ENCODE measurements at regions not wholly inside any gene's neighbourhood (a gene's known extent, or its start where the extent isn't known, plus 50 kb on each side); places are given as distances from the start of the nearest gene placed in this dataset.

DNA sequence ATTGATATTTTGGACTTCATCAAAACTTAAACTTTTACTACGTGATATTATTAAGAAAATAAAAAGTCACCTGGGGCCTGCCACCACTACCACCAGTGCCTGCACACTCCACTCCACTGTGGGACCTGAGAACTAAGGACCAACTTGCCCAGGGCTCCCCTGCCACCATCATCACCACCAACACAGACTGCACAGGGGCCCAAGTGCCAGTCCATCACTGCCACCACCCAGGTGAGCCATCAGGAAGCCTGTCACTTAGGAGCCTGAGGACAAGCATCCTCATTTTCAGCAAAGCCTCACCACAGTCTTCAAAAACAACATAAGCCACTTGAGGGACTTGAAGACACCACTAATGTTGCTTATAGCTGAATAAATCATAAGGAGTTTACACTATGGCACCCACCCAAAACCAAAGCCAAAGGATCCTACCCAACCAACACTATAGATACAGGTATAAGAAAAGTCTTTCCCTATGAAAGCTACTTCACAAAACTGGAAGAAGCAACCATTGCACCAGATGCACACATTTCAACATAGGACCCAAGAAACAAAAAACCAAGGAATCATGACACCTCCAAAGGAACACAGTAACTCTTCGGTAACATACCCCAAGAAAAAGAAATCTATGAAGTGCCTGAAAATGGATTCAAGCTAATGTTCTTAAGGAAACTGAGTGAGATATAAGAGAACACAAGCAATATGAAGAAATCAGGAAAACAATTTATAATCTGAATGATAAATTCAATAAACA is 73.6 kb upstream of the GNAZ start:
- no peak for DNase-seq (ENCODE audit: low spot score)
- no TSS peak for BruUV-seq (replicated peaks)
- TF ChIP-seq EZH2 (IDR thresholded peaks at IDR 0.05; ENCODE audit: borderline replicate concordance, low read depth, low read length, poor library complexity, severe bottlenecking) = no peak
- TF ChIP-seq, protein P1, sequence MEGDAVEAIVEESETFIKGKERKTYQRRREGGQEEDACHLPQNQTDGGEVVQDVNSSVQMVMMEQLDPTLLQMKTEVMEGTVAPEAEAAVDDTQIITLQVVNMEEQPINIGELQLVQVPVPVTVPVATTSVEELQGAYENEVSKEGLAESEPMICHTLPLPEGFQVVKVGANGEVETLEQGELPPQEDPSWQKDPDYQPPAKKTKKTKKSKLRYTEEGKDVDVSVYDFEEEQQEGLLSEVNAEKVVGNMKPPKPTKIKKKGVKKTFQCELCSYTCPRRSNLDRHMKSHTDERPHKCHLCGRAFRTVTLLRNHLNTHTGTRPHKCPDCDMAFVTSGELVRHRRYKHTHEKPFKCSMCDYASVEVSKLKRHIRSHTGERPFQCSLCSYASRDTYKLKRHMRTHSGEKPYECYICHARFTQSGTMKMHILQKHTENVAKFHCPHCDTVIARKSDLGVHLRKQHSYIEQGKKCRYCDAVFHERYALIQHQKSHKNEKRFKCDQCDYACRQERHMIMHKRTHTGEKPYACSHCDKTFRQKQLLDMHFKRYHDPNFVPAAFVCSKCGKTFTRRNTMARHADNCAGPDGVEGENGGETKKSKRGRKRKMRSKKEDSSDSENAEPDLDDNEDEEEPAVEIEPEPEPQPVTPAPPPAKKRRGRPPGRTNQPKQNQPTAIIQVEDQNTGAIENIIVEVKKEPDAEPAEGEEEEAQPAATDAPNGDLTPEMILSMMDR (conservative IDR thresholded peaks at IDR 0.05; ENCODE audit: low read depth, low read length) = no peak
- H3K27me3 ChIP-seq (replicated peaks; ENCODE audit: insufficient read depth, low read depth, low read length, poor library complexity) = no peaks in the 10 kb centered on the region
- intact Hi-C loops (cut with micrococcal nuclease; ENCODE audit: unreplicated experiment) = no loop called here
- ChIA-PET POLR2A (ENCODE audit: low non-redundant PET) (no interaction called here), CTCF (no interaction called here)
- H3K27ac ChIP-seq (ENCODE audit: low read depth, low read length, poor library complexity, severe bottlenecking) = no peak overlapping the region
- H3K4me3 ChIP-seq (ENCODE audit: low read depth, low read length, poor library complexity, severe bottlenecking) = no peak overlapping the region
- H3K36me3 ChIP-seq (ENCODE audit: insufficient read depth, low read length, poor library complexity, severe bottlenecking) = no peaks in the 10 kb centered on the region
- H3K9me3 ChIP-seq (ENCODE audit: low read depth, low read length, poor library complexity, severe bottlenecking) = peaks cover 8% of the 10 kb centered on the region
- H3K4me1 ChIP-seq (ENCODE audit: insufficient read depth, low read length, poor library complexity, severe bottlenecking) = no peaks in the 10 kb centered on the region

DNA sequence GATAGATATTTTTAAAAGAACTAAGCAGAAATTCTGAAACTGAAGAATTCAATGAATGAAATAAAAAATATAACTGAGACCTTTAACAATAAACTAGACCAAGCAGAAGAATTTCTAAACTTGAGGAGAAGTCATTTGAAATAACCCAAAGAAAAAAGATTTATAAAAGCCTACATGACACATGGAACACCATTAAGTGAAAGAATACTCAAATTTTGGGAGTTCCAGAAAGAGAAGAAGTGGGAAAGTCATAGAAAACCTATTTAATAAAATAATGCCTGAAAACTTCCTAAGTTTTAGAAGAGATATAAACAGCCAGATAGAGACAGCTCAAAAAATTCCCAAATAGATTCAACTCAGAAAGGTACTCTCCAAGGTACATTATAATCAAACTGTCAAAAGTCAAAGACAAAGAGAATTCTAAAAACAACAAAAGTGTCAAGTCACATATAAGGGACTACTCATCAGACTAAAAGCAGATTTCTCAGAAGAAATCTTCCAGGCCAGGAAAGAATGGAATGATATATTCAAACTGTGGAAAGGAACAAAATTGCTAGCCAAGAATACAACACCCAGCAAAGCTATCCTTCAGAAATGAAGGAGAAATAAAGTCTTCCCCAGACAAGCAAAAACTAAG is 72.9 kb upstream of the GNAZ start:
- DNase-seq (ENCODE audit: low spot score) = no peak
- Histone ChIP-seq H3K4me1 (ENCODE audit: insufficient read depth, low read length, poor library complexity, severe bottlenecking) (no peaks in the 10 kb centered on the region), H3K27ac (ENCODE audit: low read depth, low read length, poor library complexity, severe bottlenecking) (no peak overlapping the region), H3K36me3 (ENCODE audit: insufficient read depth, low read length, poor library complexity, severe bottlenecking) (no peaks in the 10 kb centered on the region), H3K9me3 (ENCODE audit: low read depth, low read length, poor library complexity, severe bottlenecking) (peaks cover 8% of the 10 kb centered on the region), H3K4me3 (ENCODE audit: low read depth, low read length, poor library complexity, severe bottlenecking) (no peak overlapping the region), H3K27me3 (replicated peaks; ENCODE audit: insufficient read depth, low read depth, low read length, poor library complexity) (no peaks in the 10 kb centered on the region)
- intact Hi-C loops (cut with micrococcal nuclease; ENCODE audit: unreplicated experiment) = no loop called here
- CTCF ChIA-PET = no interaction called here
- POLR2A ChIA-PET (ENCODE audit: low non-redundant PET) = no interaction called here
- TF ChIP-seq EZH2 (IDR thresholded peaks at IDR 0.05; ENCODE audit: borderline replicate concordance, low read depth, low read length, poor library complexity, severe bottlenecking) = no peak
- TF ChIP-seq, protein P1 (conservative IDR thresholded peaks at IDR 0.05; ENCODE audit: low read depth, low read length) = no peak
- BruUV-seq (replicated peaks) = no TSS peak

DNA sequence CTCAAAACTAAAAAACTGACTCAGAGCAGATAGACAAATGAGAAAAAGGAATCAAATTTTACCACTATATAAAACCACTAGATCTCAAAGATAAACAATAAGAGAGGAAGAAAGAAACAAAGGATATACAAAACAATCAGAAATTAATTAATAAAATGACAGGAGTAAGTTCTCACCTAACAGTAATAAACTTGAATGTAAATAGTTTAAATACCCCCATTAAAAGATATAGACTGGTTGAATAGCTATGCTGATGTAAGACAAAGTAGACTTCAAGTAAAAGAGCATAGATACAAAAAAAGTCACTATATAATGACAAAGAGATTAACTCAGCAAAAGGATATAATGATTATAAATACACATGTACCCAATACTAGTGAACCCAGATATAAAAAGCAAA is 72.3 kb upstream of the GNAZ start:
- Histone ChIP-seq H3K27me3 (replicated peaks; ENCODE audit: insufficient read depth, low read depth, low read length, poor library complexity) (no peaks in the 10 kb centered on the region), H3K9me3 (ENCODE audit: low read depth, low read length, poor library complexity, severe bottlenecking) (peaks cover 8% of the 10 kb centered on the region), H3K27ac (ENCODE audit: low read depth, low read length, poor library complexity, severe bottlenecking) (no peak overlapping the region), H3K36me3 (ENCODE audit: insufficient read depth, low read length, poor library complexity, severe bottlenecking) (no peaks in the 10 kb centered on the region), H3K4me1 (ENCODE audit: insufficient read depth, low read length, poor library complexity, severe bottlenecking) (no peaks in the 10 kb centered on the region), H3K4me3 (ENCODE audit: low read depth, low read length, poor library complexity, severe bottlenecking) (no peak overlapping the region)
- ChIA-PET CTCF (no interaction called here), POLR2A (ENCODE audit: low non-redundant PET) (no interaction called here)
- DNase-seq (ENCODE audit: low spot score) = no peak
- BruUV-seq (replicated peaks) = no TSS peak
- intact Hi-C loops (cut with micrococcal nuclease; ENCODE audit: unreplicated experiment) = no loop called here
- TF ChIP-seq, protein P1 (conservative IDR thresholded peaks at IDR 0.05; ENCODE audit: low read depth, low read length) = no peak
- no peak for TF ChIP-seq EZH2 (IDR thresholded peaks at IDR 0.05; ENCODE audit: borderline replicate concordance, low read depth, low read length, poor library complexity, severe bottlenecking)
